Retinal pigment epithelial cell (primary cell): ENCODE measurements at regions not wholly inside any gene's neighbourhood (a gene's known extent, or its start where the extent isn't known, plus 50 kb on each side); places are given as distances from the start of the nearest gene placed in this dataset.

Source experiments
- DNase-seq: peaks from one replicate; pipeline ENCODE4 v3.0.0-alpha.2; 2010; ENCODE audit warnings: low read depth
- H3K4me3 ChIP-seq: 2 replicates; pipeline ENCODE4 v1.5.1; 2011; ENCODE audit warnings: mild to moderate bottlenecking, low read length, control low read depth, moderate library complexity
- TF ChIP-seq, protein P1 (sequence below): conservative IDR thresholded peaks from 2 replicates; pipeline ENCODE4 v1.5.1; 2011; ENCODE audit warnings: low read depth, low read length, control low read depth, inconsistent platforms

DNA sequence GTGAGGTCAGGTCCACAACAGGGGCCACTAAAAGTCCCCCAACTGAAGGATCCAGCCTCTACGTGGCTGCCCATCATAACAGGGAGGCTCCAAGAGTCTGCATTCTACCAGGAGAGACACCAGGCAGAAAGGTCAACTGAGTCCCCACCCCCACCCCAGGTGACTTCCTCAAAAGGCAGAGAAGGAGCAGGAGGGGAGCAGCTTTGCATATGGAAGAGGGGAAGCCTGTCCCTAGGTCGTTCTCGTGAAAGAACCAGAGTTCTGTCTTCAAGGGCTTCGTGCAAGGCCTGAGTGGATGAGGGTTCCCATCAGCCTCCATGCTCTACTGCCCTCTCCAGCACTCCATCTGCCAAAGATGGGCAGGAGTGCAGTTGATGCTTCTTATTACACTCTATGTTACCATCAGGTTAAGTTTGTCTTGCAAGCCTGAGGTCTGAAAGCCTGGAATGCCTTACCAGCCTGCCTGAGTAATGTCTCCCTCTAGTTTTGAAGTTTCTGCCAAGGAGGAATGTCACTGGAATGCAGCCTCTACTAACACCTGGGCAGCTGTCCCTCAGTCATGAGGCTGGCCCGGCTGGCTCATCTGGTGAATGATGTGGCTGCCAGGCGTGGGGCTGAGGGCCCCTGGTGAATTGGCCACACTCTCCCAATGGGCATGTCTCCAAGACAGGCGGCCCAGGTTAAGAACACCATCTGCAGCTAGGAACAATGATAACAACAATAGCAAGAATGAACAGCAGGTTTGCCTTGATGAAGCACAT, 54.3 kb upstream of the SMNDC1 start:
- TF ChIP-seq, protein P1, sequence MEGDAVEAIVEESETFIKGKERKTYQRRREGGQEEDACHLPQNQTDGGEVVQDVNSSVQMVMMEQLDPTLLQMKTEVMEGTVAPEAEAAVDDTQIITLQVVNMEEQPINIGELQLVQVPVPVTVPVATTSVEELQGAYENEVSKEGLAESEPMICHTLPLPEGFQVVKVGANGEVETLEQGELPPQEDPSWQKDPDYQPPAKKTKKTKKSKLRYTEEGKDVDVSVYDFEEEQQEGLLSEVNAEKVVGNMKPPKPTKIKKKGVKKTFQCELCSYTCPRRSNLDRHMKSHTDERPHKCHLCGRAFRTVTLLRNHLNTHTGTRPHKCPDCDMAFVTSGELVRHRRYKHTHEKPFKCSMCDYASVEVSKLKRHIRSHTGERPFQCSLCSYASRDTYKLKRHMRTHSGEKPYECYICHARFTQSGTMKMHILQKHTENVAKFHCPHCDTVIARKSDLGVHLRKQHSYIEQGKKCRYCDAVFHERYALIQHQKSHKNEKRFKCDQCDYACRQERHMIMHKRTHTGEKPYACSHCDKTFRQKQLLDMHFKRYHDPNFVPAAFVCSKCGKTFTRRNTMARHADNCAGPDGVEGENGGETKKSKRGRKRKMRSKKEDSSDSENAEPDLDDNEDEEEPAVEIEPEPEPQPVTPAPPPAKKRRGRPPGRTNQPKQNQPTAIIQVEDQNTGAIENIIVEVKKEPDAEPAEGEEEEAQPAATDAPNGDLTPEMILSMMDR: peak; percentile 26
- H3K4me3 ChIP-seq: no peak overlapping the region
- DNase-seq: no peak

DNA sequence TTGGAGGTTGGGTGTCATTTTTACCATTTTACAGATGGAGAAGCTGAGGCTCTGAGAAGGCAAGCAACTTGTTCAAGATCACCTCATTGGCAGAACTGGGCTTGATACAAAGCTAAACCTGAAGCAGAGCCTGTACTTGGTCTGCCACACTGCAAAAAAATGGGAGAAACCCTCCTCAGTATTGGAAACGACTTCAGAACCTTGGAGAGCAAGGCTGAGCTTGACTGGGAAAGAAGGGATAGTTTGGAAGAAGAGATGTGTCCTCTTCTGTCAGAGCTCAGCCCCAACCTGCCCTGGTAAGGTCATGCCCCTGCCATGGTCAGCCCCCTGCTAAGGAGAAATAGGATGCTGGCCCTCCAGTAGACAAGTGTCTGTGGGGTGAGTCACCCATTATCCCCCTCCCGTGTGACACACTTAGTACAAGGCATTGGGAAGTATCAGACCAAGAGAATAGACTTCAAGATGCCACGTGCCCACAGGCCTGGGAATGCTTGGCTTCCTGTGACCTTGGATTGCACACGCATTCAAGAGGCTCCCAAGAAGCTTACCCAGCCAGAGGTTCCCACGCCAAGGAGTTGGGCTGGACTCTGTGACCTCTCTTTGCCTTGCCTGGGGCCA, 56.2 kb upstream of the SMNDC1 start:
- TF ChIP-seq, protein P1: no peak
- DNase-seq: no peak
- H3K4me3 ChIP-seq: no peak overlapping the region

DNA sequence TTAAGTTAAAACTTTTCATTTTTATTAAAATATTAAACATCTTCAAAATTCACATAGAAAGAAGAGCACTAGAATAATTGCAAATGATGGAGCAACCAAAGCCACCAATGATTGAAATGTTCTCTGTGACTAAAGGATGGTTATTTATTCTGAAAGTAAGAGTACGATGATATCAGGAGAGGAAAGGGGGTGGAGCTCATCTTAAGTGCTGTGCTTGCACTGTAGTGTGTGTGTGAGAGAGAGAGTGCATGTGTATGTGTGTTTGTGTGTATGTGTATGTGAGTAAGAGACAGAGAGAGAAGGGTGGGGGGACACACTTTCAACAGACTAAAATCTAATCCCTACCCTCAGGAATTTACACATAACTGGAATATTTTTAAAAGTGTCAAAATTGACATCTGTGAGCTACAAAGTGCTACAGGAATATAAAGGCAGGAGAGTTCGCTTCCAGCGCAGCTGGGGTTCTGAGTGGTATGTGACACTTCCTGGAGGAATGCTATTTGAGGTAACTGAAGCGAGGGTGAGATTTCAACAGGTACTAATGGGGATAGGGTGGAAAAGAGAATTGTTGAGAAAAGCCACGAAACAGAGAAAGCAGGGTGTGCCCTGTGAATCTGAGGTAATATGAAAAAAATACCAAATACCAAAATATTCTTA, 57.2 kb upstream of the SMNDC1 start:
- no peak overlapping the region for H3K4me3 ChIP-seq
- DNase-seq: no peak
- TF ChIP-seq, protein P1: no peak

DNA sequence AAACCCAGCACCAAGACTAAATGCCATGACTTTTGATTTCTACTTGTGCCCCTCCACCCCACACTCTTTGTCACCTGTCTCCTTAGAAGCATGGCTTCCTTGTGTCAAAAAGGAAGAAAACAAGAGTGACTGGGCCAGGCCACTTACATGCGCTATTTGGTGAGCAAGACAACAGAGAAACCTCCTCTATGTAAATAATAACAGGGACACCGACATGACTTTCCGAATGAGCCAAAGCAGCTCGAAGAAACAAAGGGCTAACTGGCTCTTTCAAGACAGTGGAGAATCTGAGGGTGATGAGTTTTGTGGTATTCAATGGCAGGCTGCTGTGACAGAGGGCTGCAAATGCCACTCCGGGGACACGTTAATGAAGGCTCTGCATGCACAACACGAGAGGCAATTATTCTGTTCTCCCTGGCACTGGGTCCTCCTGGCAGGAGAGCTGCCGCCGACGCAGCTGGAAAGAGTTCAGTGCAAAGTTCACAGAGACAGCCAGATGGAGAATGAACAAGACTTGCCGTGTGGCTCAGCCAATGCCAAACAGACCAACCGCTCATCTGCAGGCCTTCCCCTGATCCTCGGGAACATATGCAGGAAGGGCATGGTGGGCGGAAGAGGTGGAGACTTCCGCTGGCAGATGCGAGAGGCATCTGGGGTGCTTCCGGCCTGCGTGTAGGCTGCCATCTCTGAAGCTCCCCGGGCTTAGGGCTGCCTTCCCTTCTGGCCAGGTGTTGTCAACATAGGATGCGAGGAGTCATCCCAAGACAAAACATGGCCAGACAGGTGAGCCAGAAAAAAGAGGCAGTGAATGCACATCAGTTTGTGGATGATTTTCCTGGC, 59.1 kb upstream of the SMNDC1 start:
- TF ChIP-seq, protein P1: no peak
- no peak overlapping the region for H3K4me3 ChIP-seq
- no peak for DNase-seq

DNA sequence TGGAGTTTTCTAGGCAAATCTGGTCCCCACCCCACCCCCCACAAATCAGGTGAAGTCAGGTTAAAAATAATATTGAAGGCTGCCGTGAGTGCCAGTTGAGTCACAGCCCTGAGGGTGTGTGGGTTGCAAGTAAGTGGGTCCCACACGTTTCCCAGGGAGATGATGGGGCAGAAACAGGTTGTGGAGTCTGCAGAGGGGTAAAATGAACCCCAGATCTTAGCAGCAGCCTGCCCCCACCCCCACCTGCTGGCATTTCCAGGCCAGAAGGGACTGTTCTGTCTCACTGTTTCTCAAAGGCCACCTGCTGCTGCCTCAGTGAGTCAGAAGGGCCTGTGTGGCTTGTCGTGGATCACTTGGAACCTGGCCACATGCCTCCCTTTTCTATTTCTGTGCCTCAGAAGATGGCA, 59.8 kb upstream of the SMNDC1 start:
- TF ChIP-seq, protein P1: no peak
- DNase-seq: no peak
- no peak overlapping the region for H3K4me3 ChIP-seq

DNA sequence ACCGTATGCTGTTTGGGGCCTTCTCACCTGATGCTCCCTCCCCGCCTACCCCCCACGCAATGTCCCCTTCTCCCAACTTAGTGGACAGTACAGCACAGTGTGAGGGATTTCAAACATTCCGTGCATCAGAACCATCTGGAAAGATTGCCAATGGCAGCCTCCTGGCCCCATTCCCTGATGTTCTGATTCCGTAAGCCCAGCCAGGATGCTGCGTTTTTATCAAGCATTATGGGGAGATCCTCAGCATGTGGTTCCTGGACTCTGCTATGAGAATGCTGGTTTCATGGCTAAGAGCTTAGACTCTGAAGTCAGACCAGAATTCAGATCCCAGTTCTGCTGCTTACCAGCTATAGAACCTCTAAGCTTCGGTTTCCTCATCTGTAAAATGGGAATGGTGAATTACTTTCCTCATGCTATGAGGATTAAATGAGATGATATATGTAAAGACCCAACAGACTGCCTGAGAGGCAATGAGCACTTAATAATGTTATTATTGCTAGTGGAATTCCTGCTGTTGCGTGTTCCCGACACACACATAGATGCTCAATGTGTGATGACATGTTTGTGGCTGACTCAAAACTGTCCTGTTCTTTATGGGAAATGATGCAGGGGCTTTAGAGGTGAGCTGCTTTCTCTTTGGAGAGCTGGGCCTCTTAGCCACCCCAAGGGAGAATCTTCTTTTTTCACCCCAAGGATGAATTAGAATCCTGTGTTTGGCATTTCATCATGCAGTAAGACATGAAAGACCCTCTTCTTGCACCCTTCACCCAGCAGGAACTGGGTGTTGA, 60.8 kb upstream of the SMNDC1 start:
- DNase-seq: no peak
- H3K4me3 ChIP-seq: no peak overlapping the region
- TF ChIP-seq, protein P1: no peak
